ENCODE measurements at regions not wholly inside any gene's neighbourhood (a gene's known extent, or its start where the extent isn't known, plus 50 kb on each side); places are given as distances from the start of the nearest gene placed in this dataset.

- DNase-seq = no peak
Observed at GRCh38 chr10:89093728-89094127, 103.1 kb downstream of the FAS start.

GRCh38 chr10:89092981-89093380, 102.4 kb downstream of the FAS start:
- DNase-seq = no peak

GRCh38 chr10:89092439-89092838, 101.8 kb downstream of the FAS start:
- DNase-seq = no peak

- DNase-seq = no peak
Observed at GRCh38 chr10:89091496-89091895, 100.9 kb downstream of the FAS start.

- no peak for DNase-seq
Observed at GRCh38 chr10:89090756-89091445, 100.3 kb downstream of the FAS start.

GRCh38 chr10:89086801-89087521, 96.4 kb downstream of the FAS start:
- DNase-seq = peak; percentile 10

GRCh38 chr10:89085153-89085552, 94.6 kb downstream of the FAS start:
- no peak for DNase-seq

GRCh38 chr10:89082086-89082485, 91.5 kb downstream of the FAS start:
- no peak for DNase-seq

GRCh38 chr10:89080660-89081059, 90.1 kb downstream of the FAS start:
- no peak for DNase-seq

GRCh38 chr10:89079961-89080360, 89.4 kb downstream of the FAS start:
- no peak for DNase-seq

GRCh38 chr10:89078724-89079672, 88.4 kb downstream of the FAS start:
- DNase-seq = no peak

GRCh38 chr10:89076120-89076519, 85.5 kb downstream of the FAS start:
- DNase-seq = no peak

GRCh38 chr10:89075631-89076030, 85.0 kb downstream of the FAS start:
- no peak for DNase-seq

GRCh38 chr10:89074120-89074519, 83.5 kb downstream of the FAS start:
- no peak for DNase-seq

- no peak for DNase-seq
Observed at GRCh38 chr10:89073719-89074118, 83.1 kb downstream of the FAS start.

- DNase-seq = no peak
Observed at GRCh38 chr10:89069589-89069988, 79.0 kb downstream of the FAS start.
